Astrocyte of the spinal cord (primary cell): ENCODE measurements at regions not wholly inside any gene's neighbourhood (a gene's known extent, or its start where the extent isn't known, plus 50 kb on each side); places are given as distances from the start of the nearest gene placed in this dataset.

Experiments used
- DNase-seq: peaks from one replicate; pipeline ENCODE4 v3.0.0; 2011; ENCODE audit warnings: low read depth, low spot score
- H3K4me3 ChIP-seq: 2 replicates; pipeline ENCODE4 v1.5.1; 2011; ENCODE audit warnings: low read depth, mild to moderate bottlenecking, low read length, moderate library complexity
- in situ Hi-C: cut with HindIII; loops from 2 replicates; pipeline ENCODE4 v1.10.0; 2017; ENCODE audit warnings: low sequenced_read_pairs
- TF ChIP-seq, protein P1 (sequence below): IDR thresholded peaks from 2 replicates; pipeline ENCODE4 v1.5.1; 2012; ENCODE audit warnings: low read depth, mild to moderate bottlenecking, low read length, inconsistent platforms

DNA sequence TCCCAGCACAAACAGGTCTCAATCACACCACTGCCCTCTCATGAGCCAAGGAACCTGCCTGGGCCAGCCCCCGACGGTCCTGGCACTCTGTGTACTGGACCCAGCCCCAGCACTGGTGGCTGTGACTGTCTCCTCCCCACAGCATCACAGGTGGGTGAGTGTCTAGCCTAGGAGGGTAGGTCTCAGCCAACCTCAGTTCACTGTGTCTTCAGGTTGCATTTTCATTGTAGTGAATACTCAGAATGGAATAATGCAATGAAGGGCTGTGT, 163.4 kb upstream of the NSMCE3 start:
- TF ChIP-seq, protein P1, sequence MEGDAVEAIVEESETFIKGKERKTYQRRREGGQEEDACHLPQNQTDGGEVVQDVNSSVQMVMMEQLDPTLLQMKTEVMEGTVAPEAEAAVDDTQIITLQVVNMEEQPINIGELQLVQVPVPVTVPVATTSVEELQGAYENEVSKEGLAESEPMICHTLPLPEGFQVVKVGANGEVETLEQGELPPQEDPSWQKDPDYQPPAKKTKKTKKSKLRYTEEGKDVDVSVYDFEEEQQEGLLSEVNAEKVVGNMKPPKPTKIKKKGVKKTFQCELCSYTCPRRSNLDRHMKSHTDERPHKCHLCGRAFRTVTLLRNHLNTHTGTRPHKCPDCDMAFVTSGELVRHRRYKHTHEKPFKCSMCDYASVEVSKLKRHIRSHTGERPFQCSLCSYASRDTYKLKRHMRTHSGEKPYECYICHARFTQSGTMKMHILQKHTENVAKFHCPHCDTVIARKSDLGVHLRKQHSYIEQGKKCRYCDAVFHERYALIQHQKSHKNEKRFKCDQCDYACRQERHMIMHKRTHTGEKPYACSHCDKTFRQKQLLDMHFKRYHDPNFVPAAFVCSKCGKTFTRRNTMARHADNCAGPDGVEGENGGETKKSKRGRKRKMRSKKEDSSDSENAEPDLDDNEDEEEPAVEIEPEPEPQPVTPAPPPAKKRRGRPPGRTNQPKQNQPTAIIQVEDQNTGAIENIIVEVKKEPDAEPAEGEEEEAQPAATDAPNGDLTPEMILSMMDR, result no peak
- H3K4me3 ChIP-seq, result no peak overlapping the region
- no peak for DNase-seq
- in situ Hi-C loops, result no loop called here

DNA sequence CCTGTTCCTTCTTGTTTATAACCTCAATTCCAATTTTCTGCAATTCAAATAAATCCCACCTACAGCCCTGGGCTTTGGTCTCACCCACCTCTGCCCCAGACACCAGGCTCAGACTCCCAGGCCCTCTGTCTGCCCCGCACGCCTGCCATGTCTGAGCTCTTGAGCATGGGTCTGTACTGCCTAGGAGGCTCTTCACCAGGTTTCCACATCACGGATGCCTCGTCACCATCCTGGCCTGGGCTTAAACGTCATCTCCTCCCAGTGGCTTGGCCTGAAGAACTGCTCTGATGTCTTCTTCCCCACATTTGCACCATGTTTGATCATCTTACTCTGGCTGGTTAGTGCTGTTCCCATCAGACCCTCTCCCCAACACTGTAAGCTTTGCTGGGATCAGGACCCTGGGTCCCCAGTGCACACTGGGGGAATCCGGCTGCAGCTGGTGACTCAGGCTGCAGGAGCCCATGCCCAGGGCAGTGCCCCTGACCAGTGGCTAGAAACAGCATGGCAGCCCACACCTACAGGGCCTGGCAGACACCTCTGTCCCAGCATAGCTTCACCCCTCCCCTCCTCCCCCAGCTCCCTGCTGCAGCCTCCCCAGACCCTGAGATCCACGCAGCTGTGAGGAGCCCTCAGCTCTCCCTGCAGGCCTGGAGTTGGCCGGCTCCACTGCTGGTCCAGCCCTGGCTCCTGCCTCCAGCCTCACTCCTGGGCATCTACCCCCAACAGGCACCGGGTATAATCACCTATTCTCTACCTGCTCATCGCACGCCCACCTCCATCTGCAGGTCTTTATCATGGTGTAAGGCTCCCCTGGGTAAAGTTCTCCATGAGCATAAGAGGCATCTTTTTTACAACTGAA, 162.8 kb upstream of the NSMCE3 start:
- in situ Hi-C loops, result no loop called here
- TF ChIP-seq, protein P1, result no peak
- H3K4me3 ChIP-seq, result no peak overlapping the region
- DNase-seq, result no peak

DNA sequence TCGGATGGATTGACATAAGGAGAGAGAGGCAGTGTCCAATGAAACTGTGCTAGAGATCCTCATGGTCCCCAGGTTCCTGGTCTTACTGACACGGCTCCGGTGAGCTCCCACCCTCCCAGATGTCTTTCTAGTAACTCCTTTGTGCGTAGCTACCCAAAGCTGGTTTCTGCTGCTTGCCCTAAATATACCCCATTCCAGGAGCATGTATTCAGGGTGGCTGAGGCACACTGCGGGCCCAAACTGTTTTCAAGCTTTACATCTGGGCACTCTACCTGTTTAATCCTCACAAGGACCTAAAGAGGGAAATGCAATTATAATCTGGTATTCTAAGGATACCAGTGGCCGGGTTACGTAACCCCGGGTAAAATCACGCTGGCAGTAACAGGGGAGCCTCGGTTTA, 161.2 kb upstream of the NSMCE3 start:
- no peak for DNase-seq
- in situ Hi-C loops, result no loop called here
- TF ChIP-seq, protein P1, result no peak
- H3K4me3 ChIP-seq, result no peak overlapping the region

DNA sequence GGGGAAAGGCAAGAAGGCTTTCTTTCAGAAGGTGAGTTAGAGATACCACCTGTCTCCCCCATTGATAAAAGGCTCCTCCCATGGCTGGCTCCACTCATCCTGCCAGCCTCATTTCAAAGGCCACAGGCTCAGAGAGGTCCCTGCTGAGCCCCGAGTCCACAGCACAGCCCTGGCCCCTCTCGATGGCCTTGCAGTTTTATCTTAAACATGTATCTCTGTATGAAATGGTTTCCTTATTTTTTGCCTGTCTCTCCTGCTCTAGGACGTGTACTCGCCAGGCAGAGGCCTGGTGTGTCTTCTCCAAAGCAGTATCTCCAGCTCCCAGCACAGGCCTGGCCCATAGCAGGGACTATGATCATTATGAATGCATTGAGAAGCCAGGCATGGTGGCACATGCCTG, 160.5 kb upstream of the NSMCE3 start:
- in situ Hi-C loops, result no loop called here
- DNase-seq, result no peak
- no peak overlapping the region for H3K4me3 ChIP-seq
- TF ChIP-seq, protein P1, result no peak

DNA sequence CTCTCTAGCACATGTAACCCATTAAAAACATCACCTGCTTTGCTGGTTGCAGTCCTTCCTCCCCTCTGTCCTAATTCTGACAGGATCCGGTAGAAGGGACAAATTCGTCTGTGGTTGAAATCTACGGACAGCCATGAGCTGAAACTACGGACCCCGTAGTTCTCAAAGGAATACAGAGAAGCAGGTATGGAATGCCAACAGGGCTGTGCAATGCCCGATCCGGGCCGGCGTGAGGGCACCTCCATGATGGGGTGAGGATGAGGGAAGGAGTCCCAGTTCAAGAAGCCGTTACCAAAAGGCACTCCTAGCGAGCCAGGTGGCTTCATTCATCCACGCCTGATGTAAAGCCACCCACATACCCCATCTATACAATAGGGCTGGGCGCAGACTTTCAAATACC, 160.0 kb upstream of the NSMCE3 start:
- in situ Hi-C loops, result no loop called here
- H3K4me3 ChIP-seq, result no peak overlapping the region

DNA sequence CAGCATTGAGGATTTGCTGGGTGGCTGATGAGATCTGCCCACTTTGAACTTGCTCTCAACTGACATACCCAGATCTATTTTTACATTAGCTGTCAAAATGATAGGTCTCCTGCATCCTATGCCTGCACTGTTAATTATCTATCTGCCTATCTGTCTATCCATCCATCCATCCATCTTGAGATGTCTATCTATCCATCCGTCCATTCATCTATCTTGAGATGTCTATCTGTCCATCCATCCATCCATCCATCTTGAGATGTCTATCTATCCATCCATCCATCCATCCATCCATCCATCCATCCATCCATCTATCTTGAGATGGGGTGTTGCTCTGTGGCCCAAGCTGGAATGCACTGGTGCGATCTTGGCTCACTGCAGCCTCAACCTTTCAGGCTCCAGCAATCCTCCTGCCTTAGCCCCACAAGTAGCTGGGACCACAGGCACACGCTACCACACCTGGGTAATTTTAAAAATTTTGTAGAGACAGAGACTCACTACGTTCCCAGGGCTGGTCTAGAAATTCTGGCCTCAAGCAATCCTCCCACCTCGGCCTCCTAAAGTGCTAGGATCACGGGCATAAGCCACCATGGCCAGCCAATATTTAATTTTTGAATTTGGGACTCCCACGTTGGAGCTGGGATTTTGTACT, 159.4 kb upstream of the NSMCE3 start:
- H3K4me3 ChIP-seq, result no peak overlapping the region
- TF ChIP-seq, protein P1, result no peak
- DNase-seq, result no peak
- in situ Hi-C loops, result no loop called here

More for the DNA sequence above, 160.0 kb upstream of the NSMCE3 start:
- TF ChIP-seq, protein P1, result no peak
- no peak for DNase-seq
